ENCODE measurements at regions not wholly inside any gene's neighbourhood (a gene's known extent, or its start where the extent isn't known, plus 50 kb on each side); places are given as distances from the start of the nearest gene placed in this dataset.
"Not testable (repeated sequence)": the region's sequence is repeated elsewhere in the genome, so short reads cannot be mapped to it uniquely, and the experiment has no call there.

GRCh38 chr12:93007544-93007943, 78.4 kb upstream of the EEA1 start:
- no peak overlapping the region for H3K27ac ChIP-seq (ENCODE audit: low read depth, low read length)
- Mint-ChIP-seq H3K36me3 (no peaks in the 10 kb centered on the region), H3K27ac (no peak overlapping the region), H3K4me1 (no peaks in the 10 kb centered on the region), H3K4me3 (no peak overlapping the region), H3K9me3 (no peaks in the 10 kb centered on the region), H3K27me3 (peaks cover 4 to 8% of the 10 kb centered on the region in 2 donors)
- no peaks in the 10 kb centered on the region for H3K36me3 ChIP-seq (ENCODE audit: insufficient read depth, low read length)
- H3K4me3 ChIP-seq (ENCODE audit: low read length) = no peak overlapping the region
- no peaks in the 10 kb centered on the region for H3K9me3 ChIP-seq (ENCODE audit: low read length)
- ChIA-PET CTCF (interaction anchor here (1.2 to 1.7 kb wide), 3 partner anchors 8 to 1094 kb away, joined by 3 read pairs; no protein-coding TSS in a partner anchor), POLR2A (no interaction called here)
- no peak for DNase-seq
- no peaks in the 10 kb centered on the region for H3K4me1 ChIP-seq (ENCODE audit: insufficient read depth, low read length)
- H3K27me3 ChIP-seq (ENCODE audit: insufficient read depth, low read length, poor library complexity, severe bottlenecking) = no peaks in the 10 kb centered on the region

GRCh38 chr12:93008044-93008778, 79.1 kb upstream of the EEA1 start:
- Mint-ChIP-seq H3K9me3 (no peaks in the 10 kb centered on the region), H3K27ac (peak overlapping the region in 1 of 8 donors; percentile 29), H3K4me1 (no peaks in the 10 kb centered on the region), H3K27me3 (peaks cover 4 to 8% of the 10 kb centered on the region in 2 donors), H3K4me3 (no peak overlapping the region), H3K36me3 (no peaks in the 10 kb centered on the region)
- Histone ChIP-seq H3K4me3 (ENCODE audit: low read length) (no peak overlapping the region), H3K9me3 (ENCODE audit: low read length) (no peaks in the 10 kb centered on the region), H3K27me3 (ENCODE audit: insufficient read depth, low read length, poor library complexity, severe bottlenecking) (no peaks in the 10 kb centered on the region), H3K4me1 (ENCODE audit: insufficient read depth, low read length) (no peaks in the 10 kb centered on the region), H3K27ac (ENCODE audit: low read depth, low read length) (no peak overlapping the region), H3K36me3 (ENCODE audit: insufficient read depth, low read length) (no peaks in the 10 kb centered on the region)
- CTCF ChIA-PET = interaction anchor here (1.2 to 2.4 kb wide), 4 partner anchors 9 to 1094 kb away, joined by 3 to 6 read pairs (median 3); no protein-coding TSS in a partner anchor
- POLR2A ChIA-PET = interaction anchor here (1.1 kb wide), 1 partner anchor 11 kb away, joined by 3 read pairs; no protein-coding TSS in a partner anchor
- no peak for DNase-seq

- not testable (repeated sequence) for H3K27ac Mint-ChIP-seq; H3K27ac ChIP-seq (ENCODE audit: low read depth, low read length)
- POLR2A ChIA-PET = interaction anchor here (1.1 kb wide), 1 partner anchor 10 kb away, joined by 3 read pairs; no protein-coding TSS in a partner anchor
These were observed 79.8 kb upstream of the EEA1 start for GRCh38 chr12:93008880-93009279.

GRCh38 chr12:93009533-93009932, 80.4 kb upstream of the EEA1 start:
- Mint-ChIP-seq H3K4me1 (no peaks in the 10 kb centered on the region), H3K4me3 (no peak overlapping the region), H3K27ac (no peak overlapping the region), H3K27me3 (peaks cover 4 to 10% of the 10 kb centered on the region in 2 donors), H3K9me3 (no peaks in the 10 kb centered on the region), H3K36me3 (no peaks in the 10 kb centered on the region)
- H3K4me3 ChIP-seq (ENCODE audit: low read length) = no peak overlapping the region
- no peaks in the 10 kb centered on the region for H3K9me3 ChIP-seq (ENCODE audit: low read length)
- H3K27me3 ChIP-seq (ENCODE audit: insufficient read depth, low read length, poor library complexity, severe bottlenecking) = no peaks in the 10 kb centered on the region
- H3K4me1 ChIP-seq (ENCODE audit: insufficient read depth, low read length) = no peaks in the 10 kb centered on the region
- no peaks in the 10 kb centered on the region for H3K36me3 ChIP-seq (ENCODE audit: insufficient read depth, low read length)
- no peak overlapping the region for H3K27ac ChIP-seq (ENCODE audit: low read depth, low read length)
- POLR2A ChIA-PET = interaction anchor here (1.1 kb wide), 1 partner anchor 9 kb away, joined by 3 read pairs; no protein-coding TSS in a partner anchor
- no peak for DNase-seq
- CTCF ChIA-PET = interaction anchor here (2.4 kb wide), 1 partner anchor 22 kb away, joined by 6 read pairs; no protein-coding TSS in a partner anchor

More at GRCh38 chr12:93008880-93009279, 79.8 kb upstream of the EEA1 start:
- H3K9me3 Mint-ChIP-seq; H3K27me3 ChIP-seq (ENCODE audit: insufficient read depth, low read length, poor library complexity, severe bottlenecking); H3K4me3 ChIP-seq (ENCODE audit: low read length); H3K36me3 Mint-ChIP-seq; H3K4me1 ChIP-seq (ENCODE audit: insufficient read depth, low read length); H3K36me3 ChIP-seq (ENCODE audit: insufficient read depth, low read length); H3K27me3 Mint-ChIP-seq; H3K4me1 Mint-ChIP-seq; DNase-seq; H3K4me3 Mint-ChIP-seq; H3K9me3 ChIP-seq (ENCODE audit: low read length): not testable (repeated sequence)
- CTCF ChIA-PET = interaction anchor here (1.7 to 2.4 kb wide), 2 partner anchors 10 to 22 kb away, joined by 3 to 6 read pairs; no protein-coding TSS in a partner anchor

GRCh38 chr12:93010461-93010860, 81.4 kb upstream of the EEA1 start:
- no peaks in the 10 kb centered on the region for H3K36me3 Mint-ChIP-seq
- no peak overlapping the region for H3K27ac Mint-ChIP-seq
- no peak overlapping the region for H3K4me3 Mint-ChIP-seq
- ChIA-PET POLR2A (no interaction called here), CTCF (no interaction called here)
- no peaks in the 10 kb centered on the region for H3K27me3 ChIP-seq (ENCODE audit: insufficient read depth, low read length, poor library complexity, severe bottlenecking)
- no peak overlapping the region for H3K27ac ChIP-seq (ENCODE audit: low read depth, low read length)
- H3K9me3 ChIP-seq (ENCODE audit: low read length) = no peaks in the 10 kb centered on the region
- no peak overlapping the region for H3K4me3 ChIP-seq (ENCODE audit: low read length)
- peaks cover 4 to 10% of the 10 kb centered on the region in 2 donors for H3K27me3 Mint-ChIP-seq
- no peak for DNase-seq
- H3K9me3 Mint-ChIP-seq = no peaks in the 10 kb centered on the region
- H3K36me3 ChIP-seq (ENCODE audit: insufficient read depth, low read length) = no peaks in the 10 kb centered on the region
- H3K4me1 Mint-ChIP-seq = no peaks in the 10 kb centered on the region
- no peaks in the 10 kb centered on the region for H3K4me1 ChIP-seq (ENCODE audit: insufficient read depth, low read length)

GRCh38 chr12:93011100-93011499, 82.0 kb upstream of the EEA1 start:
- Mint-ChIP-seq H3K27ac (no peak overlapping the region), H3K4me3 (no peak overlapping the region), H3K9me3 (no peaks in the 10 kb centered on the region), H3K27me3 (peaks cover 4 to 9% of the 10 kb centered on the region in 2 donors), H3K36me3 (no peaks in the 10 kb centered on the region), H3K4me1 (no peaks in the 10 kb centered on the region)
- Histone ChIP-seq H3K27me3 (ENCODE audit: insufficient read depth, low read length, poor library complexity, severe bottlenecking) (no peaks in the 10 kb centered on the region), H3K9me3 (ENCODE audit: low read length) (no peaks in the 10 kb centered on the region), H3K27ac (ENCODE audit: low read depth, low read length) (no peak overlapping the region), H3K36me3 (ENCODE audit: insufficient read depth, low read length) (no peaks in the 10 kb centered on the region), H3K4me3 (ENCODE audit: low read length) (no peak overlapping the region), H3K4me1 (ENCODE audit: insufficient read depth, low read length) (no peaks in the 10 kb centered on the region)
- CTCF ChIA-PET = no interaction called here
- DNase-seq = no peak
- POLR2A ChIA-PET = no interaction called here

- ChIA-PET POLR2A (no interaction called here), CTCF (no interaction called here)
- Mint-ChIP-seq H3K4me3 (no peak overlapping the region), H3K9me3 (no peaks in the 10 kb centered on the region), H3K36me3 (no peaks in the 10 kb centered on the region), H3K27ac (no peak overlapping the region), H3K4me1 (no peaks in the 10 kb centered on the region), H3K27me3 (peaks cover 0 to 3% of the 10 kb centered on the region in 2 donors)
- no peak for DNase-seq
- no peak overlapping the region for H3K27ac ChIP-seq (ENCODE audit: low read depth, low read length)
- no peak overlapping the region for H3K4me3 ChIP-seq (ENCODE audit: low read length)
- no peaks in the 10 kb centered on the region for H3K36me3 ChIP-seq (ENCODE audit: insufficient read depth, low read length)
- no peaks in the 10 kb centered on the region for H3K9me3 ChIP-seq (ENCODE audit: low read length)
- no peaks in the 10 kb centered on the region for H3K4me1 ChIP-seq (ENCODE audit: insufficient read depth, low read length)
- no peaks in the 10 kb centered on the region for H3K27me3 ChIP-seq (ENCODE audit: insufficient read depth, low read length, poor library complexity, severe bottlenecking)
These were observed 87.0 kb upstream of the EEA1 start for GRCh38 chr12:93015871-93016751.

GRCh38 chr12:93016752-93017350, 87.8 kb upstream of the EEA1 start:
- DNase-seq = no peak
- POLR2A ChIA-PET = no interaction called here
- Mint-ChIP-seq H3K4me3 (no peak overlapping the region), H3K36me3 (no peaks in the 10 kb centered on the region), H3K27me3 (peaks cover 0 to 2% of the 10 kb centered on the region in 2 donors), H3K9me3 (no peaks in the 10 kb centered on the region), H3K27ac (no peak overlapping the region), H3K4me1 (no peaks in the 10 kb centered on the region)
- Histone ChIP-seq H3K27ac (ENCODE audit: low read depth, low read length) (no peak overlapping the region), H3K36me3 (ENCODE audit: insufficient read depth, low read length) (no peaks in the 10 kb centered on the region), H3K4me1 (ENCODE audit: insufficient read depth, low read length) (no peaks in the 10 kb centered on the region), H3K9me3 (ENCODE audit: low read length) (no peaks in the 10 kb centered on the region), H3K4me3 (ENCODE audit: low read length) (no peak overlapping the region), H3K27me3 (ENCODE audit: insufficient read depth, low read length, poor library complexity, severe bottlenecking) (no peaks in the 10 kb centered on the region)
- CTCF ChIA-PET = no interaction called here
